ENCODE measurements at regions not wholly inside any gene's neighbourhood (a gene's known extent, or its start where the extent isn't known, plus 50 kb on each side); places are given as distances from the start of the nearest gene placed in this dataset.
"Not testable (repeated sequence)": the region's sequence is repeated elsewhere in the genome, so short reads cannot be mapped to it uniquely, and the experiment has no call there.

GRCh38 chr17:16841896-16842295, 130.0 kb downstream of the TNFRSF13B start:
- H3K4me1 ChIP-seq (ENCODE audit: control insufficient read depth in 1 of 2, insufficient read depth in 2 of 2, low read length in 2 of 2); POLR2A ChIA-PET; H3K36me3 ChIP-seq (ENCODE audit: control insufficient read depth in 1 of 2, insufficient read depth in 2 of 2, low read length in 2 of 2); H3K4me2 ChIP-seq (ENCODE audit: low read length); H3K79me2 ChIP-seq (ENCODE audit: insufficient read depth, low read length); H4K20me1 ChIP-seq (ENCODE audit: insufficient read depth); H3K9me3 ChIP-seq (ENCODE audit: control insufficient read depth in 1 of 2, insufficient read depth in 1 of 2, low read depth in 1 of 2, low read length in 2 of 2); RAD21 ChIA-PET (ENCODE audit: low non-redundant PET in 1 of 2, low total read pairs in 2 of 2, uncharacterized antibody in 2 of 2, unreplicated experiment in 2 of 2); DNase-seq (ENCODE audit: low read depth, low spot score); H3K9ac ChIP-seq (ENCODE audit: low read length); H3K9me2 ChIP-seq (ENCODE audit: insufficient read depth); H3K27me3 ChIP-seq (ENCODE audit: insufficient read depth, low read length); BruUV-seq (replicated peaks); H2AFZ ChIP-seq (ENCODE audit: low read depth, low read length, poor library complexity, severe bottlenecking); intact Hi-C loops (cut with micrococcal nuclease); H3K4me3 ChIP-seq (replicated peaks in 1 of 2; ENCODE audit: low read depth in 1 of 2, low read length in 2 of 2); ATAC-seq; H3K27ac ChIP-seq (ENCODE audit: low read depth, low read length); CTCF ChIA-PET: not testable (repeated sequence)

GRCh38 chr17:16840219-16840618, 131.7 kb downstream of the TNFRSF13B start:
- H3K79me2 ChIP-seq (ENCODE audit: insufficient read depth, low read length); POLR2A ChIA-PET; H3K36me3 ChIP-seq (ENCODE audit: control insufficient read depth in 1 of 2, insufficient read depth in 2 of 2, low read length in 2 of 2); H3K9ac ChIP-seq (ENCODE audit: low read length); BruUV-seq (replicated peaks); H3K27me3 ChIP-seq (ENCODE audit: insufficient read depth, low read length); CTCF ChIA-PET; DNase-seq (ENCODE audit: low read depth, low spot score); H3K9me2 ChIP-seq (ENCODE audit: insufficient read depth); H4K20me1 ChIP-seq (ENCODE audit: insufficient read depth); H3K4me1 ChIP-seq (ENCODE audit: control insufficient read depth in 1 of 2, insufficient read depth in 2 of 2, low read length in 2 of 2); H3K9me3 ChIP-seq (ENCODE audit: control insufficient read depth in 1 of 2, insufficient read depth in 1 of 2, low read depth in 1 of 2, low read length in 2 of 2); RAD21 ChIA-PET (ENCODE audit: low non-redundant PET in 1 of 2, low total read pairs in 2 of 2, uncharacterized antibody in 2 of 2, unreplicated experiment in 2 of 2); H3K27ac ChIP-seq (ENCODE audit: low read depth, low read length); H3K4me3 ChIP-seq (replicated peaks in 1 of 2; ENCODE audit: low read depth in 1 of 2, low read length in 2 of 2); intact Hi-C loops (cut with micrococcal nuclease); H2AFZ ChIP-seq (ENCODE audit: low read depth, low read length, poor library complexity, severe bottlenecking); H3K4me2 ChIP-seq (ENCODE audit: low read length): not testable (repeated sequence)
- peak; percentile 40; the same call in 1 of the 2 replicates for ATAC-seq

GRCh38 chr17:16839242-16840175, 132.4 kb downstream of the TNFRSF13B start:
- H3K27ac ChIP-seq (ENCODE audit: low read depth, low read length); H2AFZ ChIP-seq (ENCODE audit: low read depth, low read length, poor library complexity, severe bottlenecking); H3K9ac ChIP-seq (ENCODE audit: low read length); H3K79me2 ChIP-seq (ENCODE audit: insufficient read depth, low read length); DNase-seq (ENCODE audit: low read depth, low spot score); H3K27me3 ChIP-seq (ENCODE audit: insufficient read depth, low read length); H3K9me2 ChIP-seq (ENCODE audit: insufficient read depth); CTCF ChIA-PET; BruUV-seq (replicated peaks); intact Hi-C loops (cut with micrococcal nuclease); H3K4me1 ChIP-seq (ENCODE audit: control insufficient read depth in 1 of 2, insufficient read depth in 2 of 2, low read length in 2 of 2); H3K4me3 ChIP-seq (replicated peaks in 1 of 2; ENCODE audit: low read depth in 1 of 2, low read length in 2 of 2); H3K4me2 ChIP-seq (ENCODE audit: low read length); H4K20me1 ChIP-seq (ENCODE audit: insufficient read depth); H3K9me3 ChIP-seq (ENCODE audit: control insufficient read depth in 1 of 2, insufficient read depth in 1 of 2, low read depth in 1 of 2, low read length in 2 of 2); H3K36me3 ChIP-seq (ENCODE audit: control insufficient read depth in 1 of 2, insufficient read depth in 2 of 2, low read length in 2 of 2); RAD21 ChIA-PET (ENCODE audit: low non-redundant PET in 1 of 2, low total read pairs in 2 of 2, uncharacterized antibody in 2 of 2, unreplicated experiment in 2 of 2); POLR2A ChIA-PET: not testable (repeated sequence)
- ATAC-seq = peak; percentile 38; the same call in 1 of the 2 replicates

GRCh38 chr17:16838795-16839194, 133.1 kb downstream of the TNFRSF13B start:
- H2AFZ ChIP-seq (ENCODE audit: low read depth, low read length, poor library complexity, severe bottlenecking); H4K20me1 ChIP-seq (ENCODE audit: insufficient read depth); intact Hi-C loops (cut with micrococcal nuclease); POLR2A ChIA-PET; CTCF ChIA-PET; RAD21 ChIA-PET (ENCODE audit: low non-redundant PET in 1 of 2, low total read pairs in 2 of 2, uncharacterized antibody in 2 of 2, unreplicated experiment in 2 of 2); H3K9me3 ChIP-seq (ENCODE audit: control insufficient read depth in 1 of 2, insufficient read depth in 1 of 2, low read depth in 1 of 2, low read length in 2 of 2); H3K4me3 ChIP-seq (replicated peaks in 1 of 2; ENCODE audit: low read depth in 1 of 2, low read length in 2 of 2); H3K9me2 ChIP-seq (ENCODE audit: insufficient read depth); H3K27me3 ChIP-seq (ENCODE audit: insufficient read depth, low read length); H3K4me2 ChIP-seq (ENCODE audit: low read length); H3K79me2 ChIP-seq (ENCODE audit: insufficient read depth, low read length); H3K9ac ChIP-seq (ENCODE audit: low read length); H3K4me1 ChIP-seq (ENCODE audit: control insufficient read depth in 1 of 2, insufficient read depth in 2 of 2, low read length in 2 of 2); BruUV-seq (replicated peaks); DNase-seq (ENCODE audit: low read depth, low spot score); H3K27ac ChIP-seq (ENCODE audit: low read depth, low read length); H3K36me3 ChIP-seq (ENCODE audit: control insufficient read depth in 1 of 2, insufficient read depth in 2 of 2, low read length in 2 of 2): not testable (repeated sequence)
- ATAC-seq = 0 out of 2 replicates have a peak, but pooled peaks have one; percentile 9

Measured in HCT116 (cell line).